ENCODE measurements at regions not wholly inside any gene's neighbourhood (a gene's known extent, or its start where the extent isn't known, plus 50 kb on each side); places are given as distances from the start of the nearest gene placed in this dataset.
"Not testable (repeated sequence)": the region's sequence is repeated elsewhere in the genome, so short reads cannot be mapped to it uniquely, and the experiment has no call there.

GRCh38 chr5:163750415-163750814 is 245.0 kb downstream of the MAT2B start:
- DNase-seq (ENCODE audit: low read depth, low spot score); in situ Hi-C loops (cut with HindIII; ENCODE audit: low pct_unique_long_range_greater_than_20kb, low sequenced_read_pairs): not testable (repeated sequence)

- in situ Hi-C loops (cut with HindIII; ENCODE audit: low pct_unique_long_range_greater_than_20kb, low sequenced_read_pairs): no loop called here
- no peak for DNase-seq (ENCODE audit: low read depth, low spot score)
Measured at GRCh38 chr5:163755505-163755904, 250.1 kb downstream of the MAT2B start.

- no peak for DNase-seq (ENCODE audit: low read depth, low spot score)
- in situ Hi-C loops (cut with HindIII; ENCODE audit: low pct_unique_long_range_greater_than_20kb, low sequenced_read_pairs): no loop called here
Measured at GRCh38 chr5:163756170-163756569, 250.8 kb downstream of the MAT2B start.

- no peak for DNase-seq (ENCODE audit: low read depth, low spot score)
- in situ Hi-C loops (cut with HindIII; ENCODE audit: low pct_unique_long_range_greater_than_20kb, low sequenced_read_pairs): no loop called here
Measured at GRCh38 chr5:163757344-163757743, 251.9 kb downstream of the MAT2B start.

GRCh38 chr5:163758283-163758711 is 252.9 kb downstream of the MAT2B start:
- in situ Hi-C loops (cut with HindIII; ENCODE audit: low pct_unique_long_range_greater_than_20kb, low sequenced_read_pairs): no loop called here
- DNase-seq (ENCODE audit: low read depth, low spot score): no peak

GRCh38 chr5:163759000-163759704 is 253.7 kb downstream of the MAT2B start:
- no peak for DNase-seq (ENCODE audit: low read depth, low spot score)
- in situ Hi-C loops (cut with HindIII; ENCODE audit: low pct_unique_long_range_greater_than_20kb, low sequenced_read_pairs): no loop called here

- in situ Hi-C loops (cut with HindIII; ENCODE audit: low pct_unique_long_range_greater_than_20kb, low sequenced_read_pairs): no loop called here
- no peak for DNase-seq (ENCODE audit: low read depth, low spot score)
Measured at GRCh38 chr5:163760498-163760897, 255.1 kb downstream of the MAT2B start.

GRCh38 chr5:163766936-163767670 is 261.7 kb downstream of the MAT2B start:
- no peak for DNase-seq (ENCODE audit: low read depth, low spot score)
- in situ Hi-C loops (cut with HindIII; ENCODE audit: low pct_unique_long_range_greater_than_20kb, low sequenced_read_pairs): no loop called here

- in situ Hi-C loops (cut with HindIII; ENCODE audit: low pct_unique_long_range_greater_than_20kb, low sequenced_read_pairs): no loop called here
- DNase-seq (ENCODE audit: low read depth, low spot score): no peak
Measured at GRCh38 chr5:163770625-163771024, 265.2 kb downstream of the MAT2B start.

GRCh38 chr5:163772241-163772640 is 266.8 kb downstream of the MAT2B start:
- no peak for DNase-seq (ENCODE audit: low read depth, low spot score)
- in situ Hi-C loops (cut with HindIII; ENCODE audit: low pct_unique_long_range_greater_than_20kb, low sequenced_read_pairs): no loop called here

GRCh38 chr5:163772644-163773043 is 267.2 kb downstream of the MAT2B start:
- in situ Hi-C loops (cut with HindIII; ENCODE audit: low pct_unique_long_range_greater_than_20kb, low sequenced_read_pairs): no loop called here
- no peak for DNase-seq (ENCODE audit: low read depth, low spot score)

- in situ Hi-C loops (cut with HindIII; ENCODE audit: low pct_unique_long_range_greater_than_20kb, low sequenced_read_pairs): no loop called here
- no peak for DNase-seq (ENCODE audit: low read depth, low spot score)
Measured at GRCh38 chr5:163773226-163773625, 267.8 kb downstream of the MAT2B start.

GRCh38 chr5:163789870-163790269 is 284.5 kb downstream of the MAT2B start:
- in situ Hi-C loops (cut with HindIII; ENCODE audit: low pct_unique_long_range_greater_than_20kb, low sequenced_read_pairs): no loop called here
- no peak for DNase-seq (ENCODE audit: low read depth, low spot score)

- no peak for DNase-seq (ENCODE audit: low read depth, low spot score)
- in situ Hi-C loops (cut with HindIII; ENCODE audit: low pct_unique_long_range_greater_than_20kb, low sequenced_read_pairs): no loop called here
Measured at GRCh38 chr5:163790497-163790896, 285.1 kb downstream of the MAT2B start.

GRCh38 chr5:163794993-163795392 is 289.6 kb downstream of the MAT2B start:
- in situ Hi-C loops (cut with HindIII; ENCODE audit: low pct_unique_long_range_greater_than_20kb, low sequenced_read_pairs): no loop called here
- no peak for DNase-seq (ENCODE audit: low read depth, low spot score)

GRCh38 chr5:163807781-163808180 is 302.4 kb downstream of the MAT2B start:
- in situ Hi-C loops (cut with HindIII; ENCODE audit: low pct_unique_long_range_greater_than_20kb, low sequenced_read_pairs): no loop called here
- no peak for DNase-seq (ENCODE audit: low read depth, low spot score)

- DNase-seq (ENCODE audit: low read depth, low spot score): no peak
- in situ Hi-C loops (cut with HindIII; ENCODE audit: low pct_unique_long_range_greater_than_20kb, low sequenced_read_pairs): no loop called here
Measured at GRCh38 chr5:163809473-163809872, 304.1 kb downstream of the MAT2B start.

GRCh38 chr5:163813900-163814299 is 308.5 kb downstream of the MAT2B start:
- in situ Hi-C loops (cut with HindIII; ENCODE audit: low pct_unique_long_range_greater_than_20kb, low sequenced_read_pairs): no loop called here

GRCh38 chr5:163815240-163815791 is 309.9 kb downstream of the MAT2B start:
- DNase-seq (ENCODE audit: low read depth, low spot score): no peak
- in situ Hi-C loops (cut with HindIII; ENCODE audit: low pct_unique_long_range_greater_than_20kb, low sequenced_read_pairs): no loop called here

More at GRCh38 chr5:163813900-163814299, 308.5 kb downstream of the MAT2B start:
- no peak for DNase-seq (ENCODE audit: low read depth, low spot score)

Data from SK-MEL-5 (cell line).